GM12892 (cell line): ENCODE measurements at regions not wholly inside any gene's neighbourhood (a gene's known extent, or its start where the extent isn't known, plus 50 kb on each side); places are given as distances from the start of the nearest gene placed in this dataset.
"Not testable (repeated sequence)": the region's sequence is repeated elsewhere in the genome, so short reads cannot be mapped to it uniquely, and the experiment has no call there.

Experiments
- POLR2A ChIP-seq: IDR thresholded peaks from 2 replicates; pipeline ENCODE4 v1.6.1; 2011; ENCODE audit warnings: low read depth, low read length, control low read depth
- POLR2AphosphoS5 ChIP-seq: IDR thresholded peaks from 2 replicates; pipeline ENCODE4 v1.6.1; 2011; ENCODE audit warnings: low read depth, low read length, control low read depth

GRCh38 chr12:14032191-14032590 is 50.8 kb upstream of the GRIN2B start:
- TF ChIP-seq POLR2A, POLR2AphosphoS5: not testable (repeated sequence)
